ENCODE measurements at regions not wholly inside any gene's neighbourhood (a gene's known extent, or its start where the extent isn't known, plus 50 kb on each side); places are given as distances from the start of the nearest gene placed in this dataset.

- Histone ChIP-seq H3K79me2 (ENCODE audit: low read length) (no peaks in the 10 kb centered on the region), H3K4me2 (ENCODE audit: low read depth, low read length) (no peak overlapping the region), H3K4me1 (ENCODE audit: low read length) (no peaks in the 10 kb centered on the region; the same call in 1 of the 2 replicates), H2AFZ (ENCODE audit: low read length) (no peak overlapping the region), H3K27ac (ENCODE audit: low read length) (no peak overlapping the region), H3K9ac (ENCODE audit: low read length) (no peak overlapping the region), H4K20me1 (ENCODE audit: insufficient read depth, low read length) (no peaks in the 10 kb centered on the region), H3K27me3 (replicated peaks; ENCODE audit: insufficient read depth, low read length) (no peaks in the 10 kb centered on the region), H3K9me2 (replicated peaks; ENCODE audit: insufficient read depth, low read length) (no peaks in the 10 kb centered on the region), H3K9me3 (replicated peaks; ENCODE audit: insufficient read depth, low read length) (no peaks in the 10 kb centered on the region), H3K4me3 (ENCODE audit: low read length) (no peak overlapping the region), H3K36me3 (replicated peaks; ENCODE audit: insufficient read depth, low read length) (no peaks in the 10 kb centered on the region), H3F3A (ENCODE audit: insufficient read depth, low read length) (no peaks in the 10 kb centered on the region)
- no peak for DNase-seq
- no peak for TF ChIP-seq CTCF (IDR thresholded peaks at IDR 0.05; ENCODE audit: low read length)
- no peak for TF ChIP-seq EZH2 (optimal IDR thresholded peaks at IDR 0.05; ENCODE audit: low read depth, low read length)
- no peak for TF ChIP-seq EZH2phosphoT487 (IDR thresholded peaks at IDR 0.05; ENCODE audit: low read length)
These were observed 588.3 kb downstream of the SPRY1 start for GRCh38 chr4:123984886-123985285.

- Histone ChIP-seq H3K9me2 (replicated peaks; ENCODE audit: insufficient read depth, low read length) (no peaks in the 10 kb centered on the region), H3K4me3 (ENCODE audit: low read length) (no peak overlapping the region), H3K9ac (ENCODE audit: low read length) (no peak overlapping the region), H3K36me3 (replicated peaks; ENCODE audit: insufficient read depth, low read length) (no peaks in the 10 kb centered on the region), H3K9me3 (replicated peaks; ENCODE audit: insufficient read depth, low read length) (no peaks in the 10 kb centered on the region), H3F3A (ENCODE audit: insufficient read depth, low read length) (no peaks in the 10 kb centered on the region), H3K79me2 (ENCODE audit: low read length) (no peaks in the 10 kb centered on the region), H3K4me1 (ENCODE audit: low read length) (no peaks in the 10 kb centered on the region; the same call in 1 of the 2 replicates), H4K20me1 (ENCODE audit: insufficient read depth, low read length) (no peaks in the 10 kb centered on the region), H3K27ac (ENCODE audit: low read length) (no peak overlapping the region), H2AFZ (ENCODE audit: low read length) (no peak overlapping the region), H3K27me3 (replicated peaks; ENCODE audit: insufficient read depth, low read length) (no peaks in the 10 kb centered on the region), H3K4me2 (ENCODE audit: low read depth, low read length) (no peak overlapping the region)
- TF ChIP-seq EZH2 (optimal IDR thresholded peaks at IDR 0.05; ENCODE audit: low read depth, low read length) (no peak), CTCF (IDR thresholded peaks at IDR 0.05; ENCODE audit: low read length) (no peak), EZH2phosphoT487 (IDR thresholded peaks at IDR 0.05; ENCODE audit: low read length) (no peak)
- no peak for DNase-seq
These were observed 589.7 kb downstream of the SPRY1 start for GRCh38 chr4:123986268-123986798.

- no peaks in the 10 kb centered on the region for H3F3A ChIP-seq (ENCODE audit: insufficient read depth, low read length)
- TF ChIP-seq EZH2phosphoT487 (IDR thresholded peaks at IDR 0.05; ENCODE audit: low read length) (no peak), CTCF (IDR thresholded peaks at IDR 0.05; ENCODE audit: low read length) (no peak), EZH2 (optimal IDR thresholded peaks at IDR 0.05; ENCODE audit: low read depth, low read length) (no peak)
- H3K4me2 ChIP-seq (ENCODE audit: low read depth, low read length): no peak overlapping the region
- no peaks in the 10 kb centered on the region for H3K9me2 ChIP-seq (replicated peaks; ENCODE audit: insufficient read depth, low read length)
- no peak for DNase-seq
- no peak overlapping the region for H3K9ac ChIP-seq (ENCODE audit: low read length)
- no peaks in the 10 kb centered on the region for H3K9me3 ChIP-seq (replicated peaks; ENCODE audit: insufficient read depth, low read length)
- no peak overlapping the region for H2AFZ ChIP-seq (ENCODE audit: low read length)
- no peaks in the 10 kb centered on the region; the same call in 1 of the 2 replicates for H3K4me1 ChIP-seq (ENCODE audit: low read length)
- H3K4me3 ChIP-seq (ENCODE audit: low read length): no peak overlapping the region
- no peaks in the 10 kb centered on the region for H4K20me1 ChIP-seq (ENCODE audit: insufficient read depth, low read length)
- H3K27me3 ChIP-seq (replicated peaks; ENCODE audit: insufficient read depth, low read length): no peaks in the 10 kb centered on the region
- H3K79me2 ChIP-seq (ENCODE audit: low read length): no peaks in the 10 kb centered on the region
- H3K27ac ChIP-seq (ENCODE audit: low read length): no peak overlapping the region
- no peaks in the 10 kb centered on the region for H3K36me3 ChIP-seq (replicated peaks; ENCODE audit: insufficient read depth, low read length)
These were observed 590.8 kb downstream of the SPRY1 start for GRCh38 chr4:123987408-123987807.

Measured in MM.1S (cell line).